ENCODE measurements at regions not wholly inside any gene's neighbourhood (a gene's known extent, or its start where the extent isn't known, plus 50 kb on each side); places are given as distances from the start of the nearest gene placed in this dataset.

GRCh38 chr6:8764733-8765132, 329.4 kb upstream of the SLC35B3 start:
- no peak for TF ChIP-seq CTCF (IDR thresholded peaks at IDR 0.05; ENCODE audit: borderline replicate concordance, insufficient read depth, low read depth, low read length)

GRCh38 chr6:8760951-8761350, 325.6 kb upstream of the SLC35B3 start:
- H3K4me3 ChIP-seq (ENCODE audit: low read depth, low read length): no peak overlapping the region

More at GRCh38 chr6:8764733-8765132, 329.4 kb upstream of the SLC35B3 start:
- no peak overlapping the region for H3K4me3 ChIP-seq (ENCODE audit: low read depth, low read length)

GRCh38 chr6:8758412-8758811, 323.1 kb upstream of the SLC35B3 start:
- no peak overlapping the region for H3K4me3 ChIP-seq (ENCODE audit: low read depth, low read length)
- no peak for TF ChIP-seq CTCF (IDR thresholded peaks at IDR 0.05; ENCODE audit: borderline replicate concordance, insufficient read depth, low read depth, low read length)

More at GRCh38 chr6:8760951-8761350, 325.6 kb upstream of the SLC35B3 start:
- no peak for TF ChIP-seq CTCF (IDR thresholded peaks at IDR 0.05; ENCODE audit: borderline replicate concordance, insufficient read depth, low read depth, low read length)

GRCh38 chr6:8750627-8751026, 315.3 kb upstream of the SLC35B3 start:
- TF ChIP-seq CTCF (IDR thresholded peaks at IDR 0.05; ENCODE audit: borderline replicate concordance, insufficient read depth, low read depth, low read length): no peak
- H3K4me3 ChIP-seq (ENCODE audit: low read depth, low read length): no peak overlapping the region

- no peak overlapping the region for H3K4me3 ChIP-seq (ENCODE audit: low read depth, low read length)
- TF ChIP-seq CTCF (IDR thresholded peaks at IDR 0.05; ENCODE audit: borderline replicate concordance, insufficient read depth, low read depth, low read length): no peak
Measured at GRCh38 chr6:8749465-8749864, 314.1 kb upstream of the SLC35B3 start.

- no peak overlapping the region for H3K4me3 ChIP-seq (ENCODE audit: low read depth, low read length)
- no peak for TF ChIP-seq CTCF (IDR thresholded peaks at IDR 0.05; ENCODE audit: borderline replicate concordance, insufficient read depth, low read depth, low read length)
Measured at GRCh38 chr6:8743170-8743745, 307.9 kb upstream of the SLC35B3 start.

- TF ChIP-seq CTCF (IDR thresholded peaks at IDR 0.05; ENCODE audit: borderline replicate concordance, insufficient read depth, low read depth, low read length): no peak
Measured at GRCh38 chr6:8739454-8739853, 304.1 kb upstream of the SLC35B3 start.

More at GRCh38 chr6:8739454-8739853, 304.1 kb upstream of the SLC35B3 start:
- H3K4me3 ChIP-seq (ENCODE audit: low read depth, low read length): no peak overlapping the region
